Stimulated activated naive B cell treated with anti-CD40 and anti-IgM and Interleukin-4, amounts not matched to agents 10 μg/mL and 1 μg/mL and 100 μg/mL, for 72 hours (primary cell): ENCODE measurements at regions not wholly inside any gene's neighbourhood (a gene's known extent, or its start where the extent isn't known, plus 50 kb on each side); places are given as distances from the start of the nearest gene placed in this dataset.

ENCODE experiments used
- ATAC-seq, 2 donors: fragments of 150-1000 bp; cut with Tn5 transposase; replicated peaks; 2 replicates each; pipeline ENCODE4 v1.10.0; 2021; ENCODE audit warnings: moderate library complexity in 1 of 2
- DNase-seq: peaks from one replicate; pipeline ENCODE4 v3.0.0; 2021
- H3K27ac Mint-ChIP-seq: one replicate; pipeline ENCODE4 v1.8.0; 2022; ENCODE audit warnings: mild to moderate bottlenecking, mixed read lengths
- H3K27me3 Mint-ChIP-seq, 2 donors: one replicate each; pipeline ENCODE4 v1.8.0; 2022; ENCODE audit warnings: mixed read lengths in 2 of 2
- H3K36me3 Mint-ChIP-seq, 2 donors: one replicate each; pipeline ENCODE4 v1.8.0; 2022; ENCODE audit warnings: mixed read lengths in 2 of 2, mild to moderate bottlenecking in 1 of 2
- H3K4me1 Mint-ChIP-seq, 2 donors: one replicate each; pipeline ENCODE4 v1.8.0; 2022; ENCODE audit warnings: mixed read lengths in 2 of 2, mild to moderate bottlenecking in 1 of 2
- H3K4me3 Mint-ChIP-seq, 2 donors: one replicate each; pipeline ENCODE4 v1.8.0; 2022; ENCODE audit warnings: mild to moderate bottlenecking in 2 of 2, mixed read lengths in 2 of 2, moderate library complexity in 1 of 2
- H3K9me3 Mint-ChIP-seq, 2 donors: one replicate each; pipeline ENCODE4 v1.8.0; 2022; ENCODE audit warnings: mixed read lengths in 2 of 2, mild to moderate bottlenecking in 1 of 2

GRCh38 chr10:113389969-113390368, 162.9 kb upstream of the HABP2 start:
- Mint-ChIP-seq H3K4me1 (peaks cover 5 to 6% of the 10 kb centered on the region in 2 donors), H3K9me3 (peaks cover 3 to 6% of the 10 kb centered on the region in 2 donors), H3K4me3 (no peak overlapping the region), H3K27ac (no peak overlapping the region), H3K27me3 (peaks cover 11 to 18% of the 10 kb centered on the region in 2 donors), H3K36me3 (no peaks in the 10 kb centered on the region)
- ATAC-seq: no peak
- DNase-seq: no peak

- DNase-seq: no peak
- Mint-ChIP-seq H3K4me1 (no peaks in the 10 kb centered on the region), H3K4me3 (no peak overlapping the region), H3K36me3 (no peaks in the 10 kb centered on the region), H3K9me3 (peaks cover 4 to 7% of the 10 kb centered on the region in 2 donors), H3K27me3 (peaks cover 5 to 13% of the 10 kb centered on the region in 2 donors), H3K27ac (no peak overlapping the region)
- no peak for ATAC-seq
These were observed 162.0 kb upstream of the HABP2 start for GRCh38 chr10:113390896-113391295.

GRCh38 chr10:113397047-113397446, 155.8 kb upstream of the HABP2 start:
- H3K4me1 Mint-ChIP-seq: no peaks in the 10 kb centered on the region
- DNase-seq (no peak), ATAC-seq (no peak)
- H3K36me3 Mint-ChIP-seq: no peaks in the 10 kb centered on the region
- no peak overlapping the region for H3K4me3 Mint-ChIP-seq
- H3K9me3 Mint-ChIP-seq: peaks cover 4 to 7% of the 10 kb centered on the region in 2 donors
- H3K27me3 Mint-ChIP-seq: peaks cover 0 to 3% of the 10 kb centered on the region in 2 donors
- no peak overlapping the region for H3K27ac Mint-ChIP-seq

GRCh38 chr10:113399065-113399464, 153.8 kb upstream of the HABP2 start:
- H3K27me3 Mint-ChIP-seq: peaks cover 0 to 3% of the 10 kb centered on the region in 2 donors
- no peak for ATAC-seq
- no peak for DNase-seq

GRCh38 chr10:113402602-113403001, 150.3 kb upstream of the HABP2 start:
- H3K27me3 Mint-ChIP-seq: peaks cover 0 to 7% of the 10 kb centered on the region in 2 donors
- ATAC-seq (no peak), DNase-seq (no peak)

More at GRCh38 chr10:113399065-113399464, 153.8 kb upstream of the HABP2 start:
- Mint-ChIP-seq H3K9me3 (peaks cover 4 to 7% of the 10 kb centered on the region in 2 donors), H3K4me3 (no peak overlapping the region), H3K36me3 (no peaks in the 10 kb centered on the region), H3K27ac (no peak overlapping the region), H3K4me1 (no peaks in the 10 kb centered on the region)

GRCh38 chr10:113407218-113407617, 145.6 kb upstream of the HABP2 start:
- no peak overlapping the region for H3K4me3 Mint-ChIP-seq
- H3K9me3 Mint-ChIP-seq: no peaks in the 10 kb centered on the region
- no peak overlapping the region for H3K27ac Mint-ChIP-seq
- peaks cover 0 to 19% of the 10 kb centered on the region in 2 donors for H3K27me3 Mint-ChIP-seq
- ATAC-seq (no peak), DNase-seq (no peak)
- H3K4me1 Mint-ChIP-seq: no peaks in the 10 kb centered on the region
- no peaks in the 10 kb centered on the region for H3K36me3 Mint-ChIP-seq

More at GRCh38 chr10:113402602-113403001, 150.3 kb upstream of the HABP2 start:
- H3K9me3 Mint-ChIP-seq: no peaks in the 10 kb centered on the region
- no peak overlapping the region for H3K27ac Mint-ChIP-seq
- H3K4me1 Mint-ChIP-seq: no peaks in the 10 kb centered on the region
- no peaks in the 10 kb centered on the region for H3K36me3 Mint-ChIP-seq
- no peak overlapping the region for H3K4me3 Mint-ChIP-seq

- Mint-ChIP-seq H3K9me3 (no peaks in the 10 kb centered on the region), H3K36me3 (no peaks in the 10 kb centered on the region), H3K27ac (no peak overlapping the region), H3K4me3 (no peak overlapping the region), H3K27me3 (peaks cover 0 to 19% of the 10 kb centered on the region in 2 donors), H3K4me1 (no peaks in the 10 kb centered on the region)
- DNase-seq (no peak), ATAC-seq (no peak)
These were observed 143.7 kb upstream of the HABP2 start for GRCh38 chr10:113409175-113409574.

- Mint-ChIP-seq H3K27ac (no peak overlapping the region), H3K27me3 (peaks cover 6 to 32% of the 10 kb centered on the region in 2 donors), H3K36me3 (no peaks in the 10 kb centered on the region), H3K4me3 (no peak overlapping the region), H3K9me3 (peaks cover 0 to 1% of the 10 kb centered on the region in 2 donors), H3K4me1 (no peaks in the 10 kb centered on the region)
- no peak for ATAC-seq
- DNase-seq: no peak
These were observed 142.2 kb upstream of the HABP2 start for GRCh38 chr10:113410618-113411017.

- no peak overlapping the region for H3K4me3 Mint-ChIP-seq
- H3K4me1 Mint-ChIP-seq: no peaks in the 10 kb centered on the region
- DNase-seq (no peak), ATAC-seq (no peak)
- H3K36me3 Mint-ChIP-seq: no peaks in the 10 kb centered on the region
- H3K9me3 Mint-ChIP-seq: peaks cover 0 to 1% of the 10 kb centered on the region in 2 donors
- H3K27me3 Mint-ChIP-seq: peaks cover 9 to 38% of the 10 kb centered on the region in 2 donors
- H3K27ac Mint-ChIP-seq: no peak overlapping the region
These were observed 141.4 kb upstream of the HABP2 start for GRCh38 chr10:113411456-113411855.

- H3K4me1 Mint-ChIP-seq: no peaks in the 10 kb centered on the region
- ATAC-seq (no peak), DNase-seq (no peak)
- no peak overlapping the region for H3K27ac Mint-ChIP-seq
- peaks cover 9 to 37% of the 10 kb centered on the region in 2 donors for H3K27me3 Mint-ChIP-seq
- H3K4me3 Mint-ChIP-seq: no peak overlapping the region
- H3K36me3 Mint-ChIP-seq: no peaks in the 10 kb centered on the region
- H3K9me3 Mint-ChIP-seq: peaks cover 0 to 3% of the 10 kb centered on the region in 2 donors
These were observed 140.7 kb upstream of the HABP2 start for GRCh38 chr10:113412161-113412560.

GRCh38 chr10:113414543-113414942, 138.3 kb upstream of the HABP2 start:
- Mint-ChIP-seq H3K36me3 (no peaks in the 10 kb centered on the region), H3K27ac (no peak overlapping the region), H3K4me1 (no peaks in the 10 kb centered on the region), H3K27me3 (peaks cover 15 to 29% of the 10 kb centered on the region in 2 donors), H3K9me3 (peaks cover 4 to 5% of the 10 kb centered on the region in 2 donors), H3K4me3 (no peak overlapping the region)
- DNase-seq (no peak), ATAC-seq (no peak)

GRCh38 chr10:113415246-113415645, 137.6 kb upstream of the HABP2 start:
- ATAC-seq (no peak), DNase-seq (no peak)
- Mint-ChIP-seq H3K4me3 (no peak overlapping the region), H3K9me3 (peaks cover 8 to 12% of the 10 kb centered on the region in 2 donors), H3K36me3 (no peaks in the 10 kb centered on the region), H3K27ac (no peak overlapping the region), H3K27me3 (peaks cover 15 to 29% of the 10 kb centered on the region in 2 donors), H3K4me1 (no peaks in the 10 kb centered on the region)

- Mint-ChIP-seq H3K4me3 (no peak overlapping the region), H3K27me3 (peaks cover 20 to 23% of the 10 kb centered on the region in 2 donors), H3K4me1 (no peaks in the 10 kb centered on the region), H3K36me3 (no peaks in the 10 kb centered on the region), H3K27ac (no peak overlapping the region), H3K9me3 (peaks cover 10 to 13% of the 10 kb centered on the region in 2 donors)
- no peak for ATAC-seq
- DNase-seq: no peak
These were observed 132.7 kb upstream of the HABP2 start for GRCh38 chr10:113420057-113420732.

- H3K36me3 Mint-ChIP-seq: no peaks in the 10 kb centered on the region
- no peak overlapping the region for H3K27ac Mint-ChIP-seq
- H3K27me3 Mint-ChIP-seq: peaks cover 12 to 15% of the 10 kb centered on the region in 2 donors
- ATAC-seq (no peak), DNase-seq (no peak)
- no peak overlapping the region for H3K4me3 Mint-ChIP-seq
- no peaks in the 10 kb centered on the region for H3K4me1 Mint-ChIP-seq
- H3K9me3 Mint-ChIP-seq: peaks cover 10 to 13% of the 10 kb centered on the region in 2 donors
These were observed 131.8 kb upstream of the HABP2 start for GRCh38 chr10:113420733-113421675.
